ENCODE measurements at regions not wholly inside any gene's neighbourhood (a gene's known extent, or its start where the extent isn't known, plus 50 kb on each side); places are given as distances from the start of the nearest gene placed in this dataset.

DNA sequence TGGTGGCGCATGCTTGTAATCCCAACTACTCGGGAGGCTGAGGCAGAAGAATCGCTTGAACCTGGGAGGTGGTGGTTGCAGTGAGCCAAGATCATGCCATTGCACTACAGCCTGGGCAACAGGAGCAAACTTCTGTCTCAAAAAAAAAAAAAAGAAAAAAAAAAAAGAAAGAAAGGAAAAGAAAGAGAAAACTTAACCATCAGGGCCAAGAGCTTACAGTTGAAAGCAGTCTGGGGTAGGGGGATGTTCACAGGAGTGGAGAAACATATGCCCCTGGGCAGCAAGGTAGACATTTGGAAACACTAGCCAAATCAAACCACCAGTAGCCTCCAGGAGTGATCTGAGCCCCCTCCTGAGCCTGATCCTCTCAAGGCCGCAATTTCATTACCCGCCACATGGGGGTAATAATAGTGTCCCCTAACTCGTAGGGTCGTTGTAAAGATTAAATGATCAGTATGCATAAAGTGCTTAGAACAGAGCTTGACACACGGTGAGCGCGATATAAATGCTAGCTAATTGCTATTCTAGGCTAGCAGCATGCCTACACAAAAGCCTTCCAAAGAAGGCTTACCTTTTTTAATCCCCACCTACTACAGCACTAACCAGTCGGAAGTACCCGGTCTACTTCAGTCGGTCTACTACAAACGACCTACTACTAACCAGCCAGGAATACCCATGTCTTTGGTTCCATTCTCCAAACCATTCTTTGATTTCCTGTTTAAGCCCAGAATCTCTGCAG, 274.3 kb upstream of the NEBL start:
- Mint-ChIP-seq H3K4me3 (ENCODE audit: low read depth, unreplicated experiment) (no peak overlapping the region), H3K4me1 (ENCODE audit: low read depth, unreplicated experiment) (peaks cover 23% of the 10 kb centered on the region), H3K36me3 (ENCODE audit: insufficient read depth, unreplicated experiment) (peaks cover 37% of the 10 kb centered on the region), H3K9me3 (ENCODE audit: low read depth, unreplicated experiment) (peaks cover 2% of the 10 kb centered on the region), H3K27me3 (ENCODE audit: unreplicated experiment) (no peaks in the 10 kb centered on the region), H3K27ac (ENCODE audit: unreplicated experiment) (no peak overlapping the region)
- no TSS peak for BruUV-seq (replicated peaks)
- TF ChIP-seq, protein P1, sequence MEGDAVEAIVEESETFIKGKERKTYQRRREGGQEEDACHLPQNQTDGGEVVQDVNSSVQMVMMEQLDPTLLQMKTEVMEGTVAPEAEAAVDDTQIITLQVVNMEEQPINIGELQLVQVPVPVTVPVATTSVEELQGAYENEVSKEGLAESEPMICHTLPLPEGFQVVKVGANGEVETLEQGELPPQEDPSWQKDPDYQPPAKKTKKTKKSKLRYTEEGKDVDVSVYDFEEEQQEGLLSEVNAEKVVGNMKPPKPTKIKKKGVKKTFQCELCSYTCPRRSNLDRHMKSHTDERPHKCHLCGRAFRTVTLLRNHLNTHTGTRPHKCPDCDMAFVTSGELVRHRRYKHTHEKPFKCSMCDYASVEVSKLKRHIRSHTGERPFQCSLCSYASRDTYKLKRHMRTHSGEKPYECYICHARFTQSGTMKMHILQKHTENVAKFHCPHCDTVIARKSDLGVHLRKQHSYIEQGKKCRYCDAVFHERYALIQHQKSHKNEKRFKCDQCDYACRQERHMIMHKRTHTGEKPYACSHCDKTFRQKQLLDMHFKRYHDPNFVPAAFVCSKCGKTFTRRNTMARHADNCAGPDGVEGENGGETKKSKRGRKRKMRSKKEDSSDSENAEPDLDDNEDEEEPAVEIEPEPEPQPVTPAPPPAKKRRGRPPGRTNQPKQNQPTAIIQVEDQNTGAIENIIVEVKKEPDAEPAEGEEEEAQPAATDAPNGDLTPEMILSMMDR (IDR thresholded peaks at IDR 0.05; ENCODE audit: unreplicated experiment): no peak
- intact Hi-C loops (cut with micrococcal nuclease; ENCODE audit: unreplicated experiment): loop anchor here (5.0 to 10.0 kb wide), 3 partner anchors 63 to 101 kb away; no protein-coding TSS in a partner anchor
- DNase-seq: no peak
- CTCF ChIA-PET: no interaction called here

DNA sequence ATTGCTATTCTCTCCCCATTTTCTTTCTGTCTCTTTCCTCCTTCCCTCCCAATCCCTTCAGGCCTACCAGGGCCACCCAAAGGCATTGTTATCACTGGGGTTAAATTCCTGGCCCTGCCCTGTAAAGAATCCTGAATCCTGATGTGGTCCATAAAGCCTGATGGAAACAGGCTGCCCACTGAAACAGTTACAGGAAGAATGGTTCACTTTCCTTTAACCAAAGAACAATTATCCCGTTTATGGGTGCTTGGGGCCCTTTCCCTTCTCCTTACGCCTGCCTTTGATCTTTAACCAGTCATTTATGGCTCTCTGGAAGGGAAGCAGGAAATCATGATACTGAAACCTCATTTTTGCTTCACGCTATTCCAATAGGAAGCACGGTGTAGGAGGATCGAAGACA, 273.1 kb upstream of the NEBL start:
- H3K27ac Mint-ChIP-seq (ENCODE audit: unreplicated experiment): no peak overlapping the region
- H3K9me3 Mint-ChIP-seq (ENCODE audit: low read depth, unreplicated experiment): peaks cover 2% of the 10 kb centered on the region
- no peak for DNase-seq
- TF ChIP-seq, protein P1 (IDR thresholded peaks at IDR 0.05; ENCODE audit: unreplicated experiment): no peak
- BruUV-seq (replicated peaks): no TSS peak
- CTCF ChIA-PET: interaction anchor here (0.7 kb wide), 1 partner anchor 292 kb away, joined by 4 read pairs; no protein-coding TSS in a partner anchor
- peaks cover 18% of the 10 kb centered on the region for H3K4me1 Mint-ChIP-seq (ENCODE audit: low read depth, unreplicated experiment)
- no peak overlapping the region for H3K4me3 Mint-ChIP-seq (ENCODE audit: low read depth, unreplicated experiment)
- intact Hi-C loops (cut with micrococcal nuclease; ENCODE audit: unreplicated experiment): loop anchor here (5.0 to 10.0 kb wide), 3 partner anchors 65 to 102 kb away; no protein-coding TSS in a partner anchor
- peaks cover 29% of the 10 kb centered on the region for H3K36me3 Mint-ChIP-seq (ENCODE audit: insufficient read depth, unreplicated experiment)
- no peaks in the 10 kb centered on the region for H3K27me3 Mint-ChIP-seq (ENCODE audit: unreplicated experiment)

DNA sequence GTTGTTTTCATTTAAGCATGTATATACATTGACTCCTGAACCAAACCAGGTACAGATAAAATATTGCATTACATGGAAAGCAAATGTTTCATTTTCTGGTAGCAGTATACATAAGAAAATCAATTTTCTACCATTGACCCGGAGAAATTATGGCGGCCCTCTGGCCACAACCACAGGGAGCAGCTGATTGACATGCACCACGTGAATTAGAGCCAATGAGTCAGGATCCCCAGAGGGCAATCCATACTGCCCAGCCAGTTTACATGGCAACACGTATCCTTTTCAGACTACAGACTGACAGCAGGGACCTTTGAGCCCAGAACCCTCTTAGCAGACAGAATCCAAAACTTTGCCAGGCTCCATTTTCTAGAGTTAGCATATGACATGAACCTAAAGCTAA, 272.2 kb upstream of the NEBL start:
- peaks cover 2% of the 10 kb centered on the region for H3K9me3 Mint-ChIP-seq (ENCODE audit: low read depth, unreplicated experiment)
- peaks cover 19% of the 10 kb centered on the region for H3K36me3 Mint-ChIP-seq (ENCODE audit: insufficient read depth, unreplicated experiment)
- no peaks in the 10 kb centered on the region for H3K27me3 Mint-ChIP-seq (ENCODE audit: unreplicated experiment)
- TF ChIP-seq, protein P1 (IDR thresholded peaks at IDR 0.05; ENCODE audit: unreplicated experiment): no peak
- peak; percentile 22 for DNase-seq
- intact Hi-C loops (cut with micrococcal nuclease; ENCODE audit: unreplicated experiment): no loop called here
- CTCF ChIA-PET: interaction anchor here (0.7 kb wide), 1 partner anchor 293 kb away, joined by 4 read pairs; no protein-coding TSS in a partner anchor
- no peak overlapping the region for H3K4me3 Mint-ChIP-seq (ENCODE audit: low read depth, unreplicated experiment)
- BruUV-seq (replicated peaks): no TSS peak
- no peak overlapping the region for H3K27ac Mint-ChIP-seq (ENCODE audit: unreplicated experiment)
- peaks cover 22% of the 10 kb centered on the region for H3K4me1 Mint-ChIP-seq (ENCODE audit: low read depth, unreplicated experiment)

DNA sequence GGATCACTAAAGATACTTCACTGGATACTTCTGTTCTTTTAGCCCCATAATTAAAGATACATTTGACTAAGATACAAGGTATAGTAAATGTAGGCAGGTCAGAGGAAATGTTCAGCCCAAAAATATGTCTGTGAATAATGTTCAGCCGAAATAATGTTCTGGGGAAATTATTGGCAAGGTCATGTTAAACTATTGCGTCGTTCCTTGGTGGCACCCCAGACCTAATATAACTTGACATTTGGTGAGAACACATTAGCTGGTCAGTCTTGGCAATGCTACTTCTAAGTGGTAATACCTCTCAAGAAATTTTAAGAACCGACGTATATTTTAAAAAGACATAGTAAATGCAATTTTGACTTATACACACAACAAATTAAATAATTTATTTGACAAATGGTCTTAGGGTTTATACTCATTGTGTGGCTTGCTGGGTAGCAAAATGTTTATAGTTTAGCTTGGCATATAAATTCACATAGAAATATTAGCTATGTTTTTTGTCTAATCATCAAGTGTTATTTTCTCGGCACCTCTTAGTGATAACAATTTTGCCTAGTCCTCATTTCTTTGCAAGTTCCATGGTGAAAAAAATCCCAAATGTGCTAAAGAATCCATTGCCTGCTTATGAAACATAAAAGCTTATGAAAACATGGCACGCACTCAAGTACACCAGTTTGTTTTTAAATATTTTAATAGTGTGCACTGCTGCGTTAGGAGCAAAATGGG, 270.3 kb upstream of the NEBL start:
- H3K4me1 Mint-ChIP-seq (ENCODE audit: low read depth, unreplicated experiment): peaks cover 38% of the 10 kb centered on the region
- TF ChIP-seq, protein P1 (IDR thresholded peaks at IDR 0.05; ENCODE audit: unreplicated experiment): no peak
- peaks cover 2% of the 10 kb centered on the region for H3K9me3 Mint-ChIP-seq (ENCODE audit: low read depth, unreplicated experiment)
- H3K4me3 Mint-ChIP-seq (ENCODE audit: low read depth, unreplicated experiment): peak overlapping the region; percentile 33
- no peaks in the 10 kb centered on the region for H3K27me3 Mint-ChIP-seq (ENCODE audit: unreplicated experiment)
- peaks cover 1% of the 10 kb centered on the region for H3K36me3 Mint-ChIP-seq (ENCODE audit: insufficient read depth, unreplicated experiment)
- no peak overlapping the region for H3K27ac Mint-ChIP-seq (ENCODE audit: unreplicated experiment)
- intact Hi-C loops (cut with micrococcal nuclease; ENCODE audit: unreplicated experiment): no loop called here
- BruUV-seq (replicated peaks): no TSS peak
- CTCF ChIA-PET: no interaction called here
- DNase-seq: no peak
